ENCODE measurements at regions not wholly inside any gene's neighbourhood (a gene's known extent, or its start where the extent isn't known, plus 50 kb on each side); places are given as distances from the start of the nearest gene placed in this dataset.

GRCh38 chr2:18186816-18187613 is 308.5 kb downstream of the KCNS3 start:
- TF ChIP-seq MYC (IDR thresholded peaks at IDR 0.05; ENCODE audit: low read depth, low read length), result no peak
- TF ChIP-seq CTCF (IDR thresholded peaks at IDR 0.05; ENCODE audit: extremely low read depth in 1 of 2, insufficient read depth in 1 of 2, low read depth in 1 of 2, low read length in 2 of 2), result no peak
- no peak for TF ChIP-seq POLR2A (IDR thresholded peaks at IDR 0.05; ENCODE audit: low read depth, low read length)
- no peak for TF ChIP-seq POLR2AphosphoS5 (IDR thresholded peaks at IDR 0.05; ENCODE audit: insufficient read depth, low read depth, low read length)
- no peak for TF ChIP-seq JUN (IDR thresholded peaks at IDR 0.05; ENCODE audit: borderline replicate concordance, insufficient read depth, insufficient read length, low read depth)
- no peak for TF ChIP-seq FOS (IDR thresholded peaks at IDR 0.05; ENCODE audit: borderline replicate concordance, insufficient read depth, low read length)
- no peak for TF ChIP-seq EZH2 (IDR thresholded peaks at IDR 0.05; ENCODE audit: borderline replicate concordance, low read depth, low read length, severe bottlenecking)
- no peak for TF ChIP-seq GATA2 (IDR thresholded peaks at IDR 0.05; ENCODE audit: insufficient read depth, insufficient read length, low read depth, low read length)

Data from endothelial cell of umbilical vein (primary cell).